ENCODE measurements at regions not wholly inside any gene's neighbourhood (a gene's known extent, or its start where the extent isn't known, plus 50 kb on each side); places are given as distances from the start of the nearest gene placed in this dataset.

DNA sequence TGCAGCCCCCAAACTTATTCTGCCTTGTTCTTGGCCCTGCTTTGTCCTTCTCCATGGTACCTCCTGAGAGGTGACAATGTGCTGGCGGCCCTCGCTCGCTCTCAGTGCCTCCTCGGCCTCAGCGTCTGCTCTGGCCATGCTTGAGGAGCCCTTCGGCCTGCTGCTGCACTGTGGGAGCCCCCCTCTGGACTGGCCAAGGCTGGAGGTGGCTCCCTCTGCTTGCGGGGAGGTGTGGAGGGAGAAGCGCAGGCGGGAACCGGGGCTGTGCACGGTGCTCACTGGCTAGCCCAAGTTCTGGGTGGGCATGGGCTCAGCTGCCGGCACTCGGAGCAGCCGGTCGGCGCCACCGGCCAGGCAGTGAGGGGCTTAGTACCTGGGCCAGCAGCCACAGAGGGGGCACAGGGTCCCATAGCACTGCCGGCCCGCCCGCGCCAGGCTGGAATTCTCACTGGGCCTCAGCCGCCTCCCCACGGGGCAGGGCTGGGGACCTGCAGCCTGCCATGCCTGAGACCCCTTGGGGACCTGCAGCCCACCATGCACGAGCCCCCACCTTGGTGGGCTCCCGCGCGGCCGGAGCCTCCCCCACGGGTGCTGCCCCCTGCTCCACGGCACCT, 55.9 kb upstream of the RALGAPA2 start:
- no peaks in the 10 kb centered on the region for H3K36me3 ChIP-seq (replicated peaks)
- in situ Hi-C loops (cut with HindIII; ENCODE audit: low pct_ligation_motif_present, low sequenced_read_pairs), result no loop called here
- no peaks in the 10 kb centered on the region for H3K27me3 ChIP-seq (replicated peaks)
- TF ChIP-seq, protein P1, sequence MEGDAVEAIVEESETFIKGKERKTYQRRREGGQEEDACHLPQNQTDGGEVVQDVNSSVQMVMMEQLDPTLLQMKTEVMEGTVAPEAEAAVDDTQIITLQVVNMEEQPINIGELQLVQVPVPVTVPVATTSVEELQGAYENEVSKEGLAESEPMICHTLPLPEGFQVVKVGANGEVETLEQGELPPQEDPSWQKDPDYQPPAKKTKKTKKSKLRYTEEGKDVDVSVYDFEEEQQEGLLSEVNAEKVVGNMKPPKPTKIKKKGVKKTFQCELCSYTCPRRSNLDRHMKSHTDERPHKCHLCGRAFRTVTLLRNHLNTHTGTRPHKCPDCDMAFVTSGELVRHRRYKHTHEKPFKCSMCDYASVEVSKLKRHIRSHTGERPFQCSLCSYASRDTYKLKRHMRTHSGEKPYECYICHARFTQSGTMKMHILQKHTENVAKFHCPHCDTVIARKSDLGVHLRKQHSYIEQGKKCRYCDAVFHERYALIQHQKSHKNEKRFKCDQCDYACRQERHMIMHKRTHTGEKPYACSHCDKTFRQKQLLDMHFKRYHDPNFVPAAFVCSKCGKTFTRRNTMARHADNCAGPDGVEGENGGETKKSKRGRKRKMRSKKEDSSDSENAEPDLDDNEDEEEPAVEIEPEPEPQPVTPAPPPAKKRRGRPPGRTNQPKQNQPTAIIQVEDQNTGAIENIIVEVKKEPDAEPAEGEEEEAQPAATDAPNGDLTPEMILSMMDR (IDR thresholded peaks at IDR 0.05; ENCODE audit: low read depth, low read length, missing control alignments), result no peak
- H3K27ac ChIP-seq, result no peak overlapping the region
- H3K4me3 ChIP-seq (ENCODE audit: low read depth, low read length), result no peak overlapping the region
- no peak for DNase-seq

- DNase-seq, result no peak
- in situ Hi-C loops (cut with HindIII; ENCODE audit: low pct_ligation_motif_present, low sequenced_read_pairs), result no loop called here
- Histone ChIP-seq H3K27ac (no peak overlapping the region), H3K4me3 (ENCODE audit: low read depth, low read length) (no peak overlapping the region), H3K36me3 (replicated peaks) (no peaks in the 10 kb centered on the region), H3K27me3 (replicated peaks) (no peaks in the 10 kb centered on the region)
- TF ChIP-seq, protein P1 (IDR thresholded peaks at IDR 0.05; ENCODE audit: low read depth, low read length, missing control alignments), result no peak
These were observed 53.4 kb upstream of the RALGAPA2 start for GRCh38 chr20:20765696-20766365.

- H3K4me3 ChIP-seq (ENCODE audit: low read depth, low read length), result no peak overlapping the region
- H3K27me3 ChIP-seq (replicated peaks), result no peaks in the 10 kb centered on the region
- in situ Hi-C loops (cut with HindIII; ENCODE audit: low pct_ligation_motif_present, low sequenced_read_pairs), result no loop called here
- TF ChIP-seq, protein P1 (IDR thresholded peaks at IDR 0.05; ENCODE audit: low read depth, low read length, missing control alignments), result no peak
- H3K36me3 ChIP-seq (replicated peaks), result no peaks in the 10 kb centered on the region
- no peak overlapping the region for H3K27ac ChIP-seq
- no peak for DNase-seq
These were observed 51.2 kb upstream of the RALGAPA2 start for GRCh38 chr20:20763650-20764049.

Data from brain microvascular endothelial cell (primary cell).